ENCODE measurements at regions not wholly inside any gene's neighbourhood (a gene's known extent, or its start where the extent isn't known, plus 50 kb on each side); places are given as distances from the start of the nearest gene placed in this dataset.

DNA sequence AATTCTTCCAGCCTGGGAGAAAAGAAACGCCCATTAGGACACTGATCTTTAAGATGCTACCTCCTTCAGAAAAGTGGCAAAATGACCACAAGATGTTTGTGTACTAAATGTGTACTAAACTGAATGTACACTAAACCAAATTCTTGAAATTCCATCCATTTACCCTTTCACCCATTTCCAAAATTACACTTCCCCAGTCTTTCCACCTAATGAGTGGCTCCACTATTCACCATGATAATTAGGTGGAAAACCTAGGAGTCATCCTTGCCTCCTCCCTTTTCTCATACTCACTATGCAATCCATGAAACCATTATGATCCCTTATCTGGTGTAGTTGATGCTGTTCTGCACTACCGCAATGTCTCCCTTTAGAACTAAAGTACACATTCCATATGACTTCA is 452.1 kb upstream of the THBS1 start:
- H3K27ac Mint-ChIP-seq = no peak overlapping the region
- peaks cover 4 to 7% of the 10 kb centered on the region in 2 donors for H3K27me3 Mint-ChIP-seq
- no peak overlapping the region for H3K4me3 Mint-ChIP-seq
- ATAC-seq (replicated peaks) (no peak), DNase-seq (no peak)
- no peaks in the 10 kb centered on the region for H3K4me1 Mint-ChIP-seq
- no peaks in the 10 kb centered on the region for H3K9me3 Mint-ChIP-seq
- H3K36me3 Mint-ChIP-seq = peaks cover 0 to 1% of the 10 kb centered on the region in 2 donors

- Mint-ChIP-seq H3K4me3 (no peak overlapping the region), H3K4me1 (no peaks in the 10 kb centered on the region), H3K27ac (no peak overlapping the region), H3K27me3 (peaks cover 0 to 3% of the 10 kb centered on the region in 2 donors), H3K36me3 (peaks cover 0 to 1% of the 10 kb centered on the region in 2 donors), H3K9me3 (no peaks in the 10 kb centered on the region)
- ATAC-seq (replicated peaks) = no peak
- no peak for DNase-seq
These were observed 450.1 kb upstream of the THBS1 start for GRCh38 chr15:39130556-39131379.

- ATAC-seq (replicated peaks) = no peak
- Mint-ChIP-seq H3K27me3 (peaks cover 0 to 3% of the 10 kb centered on the region in 2 donors), H3K36me3 (peaks cover 0 to 1% of the 10 kb centered on the region in 2 donors), H3K27ac (no peak overlapping the region), H3K4me1 (no peaks in the 10 kb centered on the region), H3K9me3 (no peaks in the 10 kb centered on the region), H3K4me3 (no peak overlapping the region)
- DNase-seq = no peak
These were observed 449.3 kb upstream of the THBS1 start for GRCh38 chr15:39131609-39132008.

DNA sequence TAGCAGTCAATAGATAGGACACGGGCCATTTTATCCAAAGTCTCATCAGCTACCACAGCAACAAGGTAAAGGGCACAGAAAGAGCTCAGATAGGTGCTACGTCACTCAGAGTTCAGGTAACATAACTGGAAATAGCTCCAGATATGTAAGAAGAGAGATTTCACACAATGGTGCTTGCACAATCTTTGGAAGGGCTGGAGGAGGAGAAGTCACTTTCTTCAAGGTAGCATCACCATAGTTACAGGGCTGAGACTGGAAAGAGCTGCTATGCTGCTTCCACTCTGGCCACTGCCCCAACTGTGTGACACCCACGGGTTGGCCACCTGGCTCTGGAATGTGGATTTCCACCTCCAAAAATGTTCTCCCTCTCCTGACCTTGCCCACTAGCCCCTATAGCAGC is 448.8 kb upstream of the THBS1 start:
- no peak for DNase-seq
- no peak overlapping the region for H3K4me3 Mint-ChIP-seq

DNA sequence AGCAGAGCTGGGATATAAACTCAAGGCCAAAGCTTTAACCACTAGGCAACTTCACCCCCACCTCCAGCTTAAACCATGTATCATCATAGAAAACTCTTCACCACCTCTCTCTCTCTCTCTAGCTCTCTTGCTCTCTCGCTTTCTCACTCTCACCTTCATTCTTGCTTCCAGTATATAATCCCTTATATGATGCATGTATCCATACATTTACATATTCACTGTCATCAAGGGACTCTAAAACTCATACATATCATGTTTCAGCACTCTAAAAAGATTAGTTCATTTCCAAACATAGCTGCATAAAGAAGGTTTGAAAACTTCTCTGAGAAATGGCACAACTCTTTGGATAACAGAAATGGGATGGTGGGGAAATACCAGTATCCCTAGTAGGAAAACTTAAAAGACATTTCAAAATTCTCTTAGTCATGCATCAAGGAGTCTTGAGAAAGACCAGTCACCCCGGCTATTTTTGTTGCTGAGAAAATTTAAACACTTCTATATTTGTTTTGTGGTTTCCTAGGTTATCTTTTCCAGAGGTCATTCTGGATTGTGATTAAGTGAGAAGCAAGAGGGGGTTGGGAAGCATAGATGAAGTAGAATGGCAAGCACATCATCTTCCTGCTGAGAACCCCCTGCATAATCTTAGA is 447.8 kb upstream of the THBS1 start:
- Mint-ChIP-seq H3K4me1 (no peaks in the 10 kb centered on the region), H3K27ac (no peak overlapping the region), H3K4me3 (no peak overlapping the region), H3K27me3 (peaks cover 0 to 3% of the 10 kb centered on the region in 2 donors), H3K36me3 (peaks cover 0 to 1% of the 10 kb centered on the region in 2 donors), H3K9me3 (no peaks in the 10 kb centered on the region)
- no peak for DNase-seq
- no peak for ATAC-seq (replicated peaks)

More for the DNA sequence above, 448.8 kb upstream of the THBS1 start:
- H3K36me3 Mint-ChIP-seq = peaks cover 0 to 1% of the 10 kb centered on the region in 2 donors
- no peak overlapping the region for H3K27ac Mint-ChIP-seq
- no peak for ATAC-seq (replicated peaks)
- H3K27me3 Mint-ChIP-seq = peaks cover 0 to 3% of the 10 kb centered on the region in 2 donors
- no peaks in the 10 kb centered on the region for H3K4me1 Mint-ChIP-seq
- H3K9me3 Mint-ChIP-seq = no peaks in the 10 kb centered on the region

DNA sequence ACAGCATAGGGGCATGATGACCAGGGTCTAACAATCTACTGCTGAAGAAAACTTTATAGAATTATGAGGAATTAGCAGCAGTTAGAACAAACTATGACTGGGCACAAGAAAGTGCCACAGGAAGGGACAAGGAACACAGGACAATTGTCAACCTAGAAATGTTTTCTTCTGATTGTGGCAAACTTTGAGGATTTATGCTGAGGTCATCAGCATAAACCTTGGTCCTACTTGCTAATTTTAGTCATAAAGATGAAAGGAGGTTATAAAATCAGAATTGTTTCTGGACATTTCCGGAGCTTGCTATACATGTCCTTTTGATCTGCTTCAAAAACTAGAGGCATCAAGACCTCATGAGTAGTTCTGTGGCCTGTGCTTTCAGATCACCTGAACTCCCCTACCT is 446.6 kb upstream of the THBS1 start:
- Mint-ChIP-seq H3K27ac (no peak overlapping the region), H3K27me3 (no peaks in the 10 kb centered on the region), H3K9me3 (no peaks in the 10 kb centered on the region), H3K36me3 (peaks cover 0 to 1% of the 10 kb centered on the region in 2 donors), H3K4me1 (no peaks in the 10 kb centered on the region), H3K4me3 (no peak overlapping the region)
- DNase-seq = no peak
- no peak for ATAC-seq (replicated peaks)

DNA sequence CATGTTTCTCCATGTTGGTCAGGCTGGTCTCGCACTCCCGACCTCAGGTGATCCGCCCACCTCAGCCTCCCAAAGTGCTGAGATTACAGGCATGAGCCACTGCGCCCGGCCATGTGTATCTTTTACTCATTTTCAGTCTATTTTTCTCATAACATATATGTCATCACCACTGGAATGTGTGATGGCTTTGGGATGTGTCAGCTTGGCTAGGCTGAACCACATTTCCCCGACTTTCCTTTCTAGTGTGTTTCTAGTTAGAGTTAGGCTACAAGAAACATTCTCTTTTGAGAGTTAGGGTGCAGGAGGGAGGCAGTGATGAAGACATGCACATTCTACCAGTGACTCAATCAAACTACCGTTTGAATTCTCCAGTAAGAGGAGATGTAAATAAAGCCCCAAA is 444.9 kb upstream of the THBS1 start:
- H3K9me3 Mint-ChIP-seq = no peaks in the 10 kb centered on the region
- no peak for ATAC-seq (replicated peaks)

GRCh38 chr15:39139431-39140059 is 441.3 kb upstream of the THBS1 start:
- Mint-ChIP-seq H3K27me3 (no peaks in the 10 kb centered on the region), H3K4me3 (no peak overlapping the region), H3K27ac (no peak overlapping the region), H3K4me1 (peaks cover 0 to 4% of the 10 kb centered on the region in 2 donors), H3K36me3 (no peaks in the 10 kb centered on the region), H3K9me3 (peaks cover 0 to 2% of the 10 kb centered on the region in 2 donors)
- no peak for ATAC-seq (replicated peaks)
- no peak for DNase-seq

More for the DNA sequence above, 444.9 kb upstream of the THBS1 start:
- H3K27ac Mint-ChIP-seq = no peak overlapping the region
- DNase-seq = no peak
- no peak overlapping the region for H3K4me3 Mint-ChIP-seq
- no peaks in the 10 kb centered on the region for H3K36me3 Mint-ChIP-seq
- no peaks in the 10 kb centered on the region for H3K4me1 Mint-ChIP-seq
- H3K27me3 Mint-ChIP-seq = no peaks in the 10 kb centered on the region

DNA sequence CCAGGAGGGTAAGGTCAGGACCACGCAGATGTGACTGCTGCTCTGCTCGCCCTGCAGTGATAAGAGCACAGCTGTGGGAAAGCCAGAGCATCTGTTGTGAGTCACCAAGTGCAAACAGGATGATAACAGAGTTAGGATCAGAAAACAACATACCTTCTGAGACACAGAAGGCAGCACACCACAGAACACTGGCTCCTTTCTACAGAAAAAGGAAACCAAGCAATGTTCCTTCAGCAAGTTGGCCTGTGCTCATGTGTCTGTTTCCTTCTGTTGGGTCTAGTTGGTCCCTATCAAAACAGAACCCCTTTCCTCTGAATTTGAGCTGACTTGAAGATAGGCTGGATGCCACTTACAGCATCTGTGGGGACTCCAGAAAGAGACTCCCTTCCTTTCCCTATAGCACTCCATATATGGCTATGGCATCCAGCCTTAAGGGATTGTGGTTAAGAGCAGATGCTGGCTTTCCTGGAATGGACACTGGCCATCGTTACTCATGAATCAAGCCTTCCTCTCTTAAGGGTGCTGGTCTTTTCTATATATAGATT is 440.7 kb upstream of the THBS1 start:
- Mint-ChIP-seq H3K4me1 (peaks cover 0 to 5% of the 10 kb centered on the region in 2 donors), H3K36me3 (no peaks in the 10 kb centered on the region), H3K4me3 (no peak overlapping the region), H3K9me3 (peaks cover 0 to 2% of the 10 kb centered on the region in 2 donors), H3K27ac (no peak overlapping the region), H3K27me3 (no peaks in the 10 kb centered on the region)
- DNase-seq (no peak), ATAC-seq (replicated peaks) (peak in 1 of 2 donors; percentile 29)

- DNase-seq = no peak
- no peak overlapping the region for H3K27ac Mint-ChIP-seq
- peaks cover 0 to 2% of the 10 kb centered on the region in 2 donors for H3K9me3 Mint-ChIP-seq
- H3K4me3 Mint-ChIP-seq = no peak overlapping the region
- H3K4me1 Mint-ChIP-seq = peaks cover 0 to 5% of the 10 kb centered on the region in 2 donors
- no peaks in the 10 kb centered on the region for H3K27me3 Mint-ChIP-seq
- ATAC-seq (replicated peaks) = no peak
- no peaks in the 10 kb centered on the region for H3K36me3 Mint-ChIP-seq
These were observed 438.4 kb upstream of the THBS1 start for GRCh38 chr15:39142500-39142899.

DNA sequence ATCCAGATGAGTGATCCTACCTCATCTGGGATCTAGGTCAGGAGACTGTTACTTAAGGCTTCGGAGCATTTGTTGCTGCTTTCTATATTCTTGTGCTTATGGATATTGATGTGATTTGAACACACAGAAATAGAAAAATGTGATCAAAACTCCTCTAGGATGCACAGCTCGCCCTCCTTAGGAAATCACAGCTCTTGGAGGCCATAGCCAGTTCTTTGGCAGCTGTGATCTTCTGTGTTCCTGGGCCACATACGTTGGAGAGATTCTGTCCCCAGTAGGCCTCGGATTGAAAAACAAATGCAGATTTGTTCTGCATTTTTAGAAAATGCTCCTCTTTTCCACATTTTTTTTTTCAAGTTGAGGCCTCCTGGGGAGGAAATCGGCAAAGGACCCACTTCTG is 437.4 kb upstream of the THBS1 start:
- DNase-seq = no peak
- Mint-ChIP-seq H3K27ac (no peak overlapping the region), H3K4me1 (peaks cover 0 to 5% of the 10 kb centered on the region in 2 donors), H3K4me3 (no peak overlapping the region), H3K27me3 (no peaks in the 10 kb centered on the region), H3K9me3 (peaks cover 0 to 2% of the 10 kb centered on the region in 2 donors), H3K36me3 (no peaks in the 10 kb centered on the region)
- no peak for ATAC-seq (replicated peaks)

DNA sequence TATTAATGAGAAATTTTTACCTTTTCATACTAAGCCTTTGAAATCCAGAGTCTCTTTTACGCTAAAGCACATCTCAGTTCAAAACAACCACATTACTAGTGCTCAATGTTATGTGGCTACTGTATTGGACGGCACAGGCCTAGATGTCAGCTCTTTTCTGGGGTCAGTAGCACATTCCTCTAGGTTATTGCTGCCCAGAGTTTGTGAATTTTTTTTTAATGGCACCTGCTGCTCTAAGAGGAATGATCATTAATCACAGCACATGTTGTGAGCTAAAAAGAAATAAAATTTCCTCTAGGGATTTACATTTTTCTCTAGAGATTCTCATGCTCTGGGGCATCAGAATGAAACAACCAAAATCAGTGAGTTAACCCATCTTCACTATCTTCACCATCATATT is 436.8 kb upstream of the THBS1 start:
- H3K9me3 Mint-ChIP-seq = peaks cover 0 to 2% of the 10 kb centered on the region in 2 donors
- H3K27me3 Mint-ChIP-seq = no peaks in the 10 kb centered on the region
- no peak overlapping the region for H3K27ac Mint-ChIP-seq
- H3K4me1 Mint-ChIP-seq = peaks cover 0 to 5% of the 10 kb centered on the region in 2 donors
- ATAC-seq (replicated peaks) (no peak), DNase-seq (no peak)
- no peak overlapping the region for H3K4me3 Mint-ChIP-seq
- no peaks in the 10 kb centered on the region for H3K36me3 Mint-ChIP-seq

- peaks cover 0 to 2% of the 10 kb centered on the region in 2 donors for H3K9me3 Mint-ChIP-seq
- no peak overlapping the region for H3K4me3 Mint-ChIP-seq
- ATAC-seq (replicated peaks) (no peak), DNase-seq (no peak)
- no peaks in the 10 kb centered on the region for H3K36me3 Mint-ChIP-seq
- no peak overlapping the region for H3K27ac Mint-ChIP-seq
- peaks cover 0 to 4% of the 10 kb centered on the region in 2 donors for H3K27me3 Mint-ChIP-seq
- H3K4me1 Mint-ChIP-seq = peaks cover 0 to 5% of the 10 kb centered on the region in 2 donors
These were observed 436.0 kb upstream of the THBS1 start for GRCh38 chr15:39144613-39145499.

All from stimulated activated naive B cell treated with anti-CD40 and anti-IgM and Interleukin-4, amounts not matched to agents 10 μg/mL and 1 μg/mL and 100 μg/mL, for 72 hours (primary cell).